GM12865 (cell line): ENCODE measurements at regions not wholly inside any gene's neighbourhood (a gene's known extent, or its start where the extent isn't known, plus 50 kb on each side); places are given as distances from the start of the nearest gene placed in this dataset.
A peak's percentile ranks its signal among the peaks of the same experiment; 100 is the strongest.
"Not testable (repeated sequence)": the region's sequence is repeated elsewhere in the genome, so short reads cannot be mapped to it uniquely, and the experiment has no call there.

Experiments
- DNase-seq: peaks from one replicate; pipeline ENCODE4 v3.0.0; 2010; ENCODE audit warnings: low read depth
- H3K4me3 ChIP-seq: 2 replicates; pipeline ENCODE4 v1.5.1; 2011; ENCODE audit warnings: mild to moderate bottlenecking, low read depth, low read length, control low read depth
- CTCF ChIP-seq: IDR thresholded peaks from 2 replicates; pipeline ENCODE4 v1.5.1; 2011; ENCODE audit warnings: low read length, control low read depth, low read depth, inconsistent platforms; ENCODE audit not compliant: insufficient read depth; ENCODE audit errors: missing control alignments

GRCh38 chr3:78257951-78258530 is 1218.1 kb downstream of the ROBO2 start:
- H3K4me3 ChIP-seq = no peak overlapping the region
- no peak for DNase-seq
- no peak for TF ChIP-seq CTCF

GRCh38 chr3:78258798-78259197 is 1218.9 kb downstream of the ROBO2 start:
- DNase-seq = no peak

GRCh38 chr3:78260388-78260787 is 1220.5 kb downstream of the ROBO2 start:
- no peak overlapping the region for H3K4me3 ChIP-seq
- TF ChIP-seq CTCF = no peak

More at GRCh38 chr3:78258798-78259197, 1218.9 kb downstream of the ROBO2 start:
- TF ChIP-seq CTCF = no peak
- H3K4me3 ChIP-seq = no peak overlapping the region

GRCh38 chr3:78266550-78266949 is 1226.7 kb downstream of the ROBO2 start:
- not testable (repeated sequence) for H3K4me3 ChIP-seq
- DNase-seq = peak; percentile 4

More at GRCh38 chr3:78260388-78260787, 1220.5 kb downstream of the ROBO2 start:
- no peak for DNase-seq

GRCh38 chr3:78267235-78267634 is 1227.3 kb downstream of the ROBO2 start:
- H3K4me3 ChIP-seq = no peak overlapping the region
- DNase-seq = no peak
- TF ChIP-seq CTCF = no peak

GRCh38 chr3:78268087-78268486 is 1228.2 kb downstream of the ROBO2 start:
- no peak for TF ChIP-seq CTCF
- no peak for DNase-seq
- no peak overlapping the region for H3K4me3 ChIP-seq

GRCh38 chr3:78268716-78269668 is 1229.1 kb downstream of the ROBO2 start:
- DNase-seq = peak; percentile 9
- TF ChIP-seq CTCF = no peak
- no peak overlapping the region for H3K4me3 ChIP-seq
